Uterus (tissue), 3 donors: ENCODE measurements at regions not wholly inside any gene's neighbourhood (a gene's known extent, or its start where the extent isn't known, plus 50 kb on each side); places are given as distances from the start of the nearest gene placed in this dataset.

Source experiments
- DNase-seq, 2 donors: peaks; one replicate each; pipeline ENCODE4 v3.0.0-alpha.2; 2019 to 2020
- H3K27ac ChIP-seq, 2 donors: fragments of 200-600 bp; sonication (generic); 1 replicate in 1 of 2; 2 replicates in 1 of 2; pipeline ENCODE4 v1.5.1; 2016 to 2018
- H3K27me3 ChIP-seq, 2 donors: fragments of 200-600 bp; sonication (generic); one replicate each; pipeline ENCODE4 v1.5.1; 2018 to 2019; ENCODE audit warnings: control low read depth in 1 of 2
- H3K36me3 ChIP-seq, 2 donors: fragments of 200-600 bp; sonication (generic); one replicate each; pipeline ENCODE4 v1.5.1; 2019; ENCODE audit warnings: control low read depth in 1 of 2
- H3K4me1 ChIP-seq, 2 donors: fragments of 200-600 bp; sonication (generic); one replicate each; pipeline ENCODE4 v1.5.1; 2018 to 2019; ENCODE audit warnings: control low read depth in 1 of 2
- H3K4me3 ChIP-seq, 2 donors: fragments of 200-600 bp; sonication (generic); 1 replicate in 1 of 2; 2 replicates in 1 of 2; pipeline ENCODE4 v1.5.1; 2018 to 2019; ENCODE audit warnings: mild to moderate bottlenecking in 1 of 2
- H3K9me3 ChIP-seq, 2 donors: fragments of 200-600 bp; sonication (generic); one replicate each; pipeline ENCODE4 v1.5.1; 2019; ENCODE audit warnings: control low read depth in 1 of 2
- CTCF ChIP-seq, 4 experiments: fragments of 200-600 bp in 2 of 4; fragments of 450-650 bp in 2 of 4; sonication (generic) in 2 of 4; IDR thresholded peaks; one replicate each; pipeline ENCODE4 v1.5.1; 2016 to 2019; ENCODE audit warnings: antibody characterized with exemption in 4 of 4, mild to moderate bottlenecking in 2 of 4, moderate library complexity in 1 of 4
- POLR2A ChIP-seq, 2 donors: fragments of 450-650 bp; IDR thresholded peaks; one replicate each; pipeline ENCODE4 v1.6.1; 2016; ENCODE audit warnings: antibody characterized with exemption in 2 of 2, mild to moderate bottlenecking in 1 of 2, moderate library complexity in 1 of 2
- intact Hi-C: fragments of 100-400 bp; cut with DNase I; formaldehyde crosslinking; loops from one replicate; pipeline ENCODE4 v1.15.1; 2023; ENCODE audit warnings: low total_unique reads
- donor health status: DM: yes; HTN: yes; CAD: no.

- TF ChIP-seq POLR2A (IDR thresholded peaks at IDR 0.05) (no peak), CTCF (IDR thresholded peaks at IDR 0.05) (no peak)
Measured at GRCh38 chr4:36734334-36734733, 452.9 kb downstream of the DTHD1 start.

GRCh38 chr4:36737691-36738090 is 456.3 kb downstream of the DTHD1 start:
- no peaks in the 10 kb centered on the region for H3K27me3 ChIP-seq
- H3K36me3 ChIP-seq = no peaks in the 10 kb centered on the region
- H3K4me3 ChIP-seq = no peak overlapping the region
- no peak for DNase-seq
- no peaks in the 10 kb centered on the region for H3K4me1 ChIP-seq
- TF ChIP-seq POLR2A (IDR thresholded peaks at IDR 0.05) (no peak), CTCF (IDR thresholded peaks at IDR 0.05) (no peak)
- H3K9me3 ChIP-seq = no peaks in the 10 kb centered on the region
- intact Hi-C loops = no loop called here
- H3K27ac ChIP-seq = no peak overlapping the region

More at GRCh38 chr4:36734334-36734733, 452.9 kb downstream of the DTHD1 start:
- Histone ChIP-seq H3K27ac (no peak overlapping the region), H3K4me1 (no peaks in the 10 kb centered on the region), H3K27me3 (no peaks in the 10 kb centered on the region), H3K9me3 (no peaks in the 10 kb centered on the region), H3K36me3 (no peaks in the 10 kb centered on the region), H3K4me3 (no peak overlapping the region)
- intact Hi-C loops = no loop called here
- DNase-seq = no peak

GRCh38 chr4:36740796-36741310 is 459.4 kb downstream of the DTHD1 start:
- H3K4me3 ChIP-seq = no peak overlapping the region
- no peak for DNase-seq
- no peaks in the 10 kb centered on the region for H3K4me1 ChIP-seq
- TF ChIP-seq CTCF (IDR thresholded peaks at IDR 0.05) (no peak), POLR2A (IDR thresholded peaks at IDR 0.05) (no peak)
- no peaks in the 10 kb centered on the region for H3K9me3 ChIP-seq
- no peaks in the 10 kb centered on the region for H3K27me3 ChIP-seq
- intact Hi-C loops = no loop called here
- no peak overlapping the region for H3K27ac ChIP-seq
- H3K36me3 ChIP-seq = no peaks in the 10 kb centered on the region

GRCh38 chr4:36747277-36748129 is 466.1 kb downstream of the DTHD1 start:
- Histone ChIP-seq H3K4me1 (no peaks in the 10 kb centered on the region), H3K9me3 (no peaks in the 10 kb centered on the region), H3K27me3 (no peaks in the 10 kb centered on the region), H3K27ac (no peak overlapping the region), H3K4me3 (no peak overlapping the region), H3K36me3 (no peaks in the 10 kb centered on the region)
- DNase-seq = no peak
- intact Hi-C loops = no loop called here
- TF ChIP-seq POLR2A (IDR thresholded peaks at IDR 0.05) (no peak), CTCF (IDR thresholded peaks at IDR 0.05) (no peak)

- H3K27ac ChIP-seq = no peak overlapping the region
- TF ChIP-seq POLR2A (IDR thresholded peaks at IDR 0.05) (no peak), CTCF (IDR thresholded peaks at IDR 0.05) (no peak)
- H3K4me3 ChIP-seq = no peak overlapping the region
- H3K9me3 ChIP-seq = no peaks in the 10 kb centered on the region
- intact Hi-C loops = no loop called here
- H3K27me3 ChIP-seq = no peaks in the 10 kb centered on the region
- no peaks in the 10 kb centered on the region for H3K4me1 ChIP-seq
- H3K36me3 ChIP-seq = no peaks in the 10 kb centered on the region
- no peak for DNase-seq
Measured at GRCh38 chr4:36753048-36753447, 471.6 kb downstream of the DTHD1 start.
